Heart right ventricle (tissue), 16 donors: ENCODE measurements at regions not wholly inside any gene's neighbourhood (a gene's known extent, or its start where the extent isn't known, plus 50 kb on each side); places are given as distances from the start of the nearest gene placed in this dataset.

Experiments
- ATAC-seq, 8 donors: fragments of 200-7000 bp; cut with Tn5 transposase; one replicate each; pipeline ENCODE4 v1.9.1; 2020; ENCODE audit warnings: mild to moderate bottlenecking in 8 of 8, moderate library complexity in 8 of 8, moderate number of reproducible peaks in 1 of 8
- DNase-seq, 2 donors: peaks; one replicate each; pipeline ENCODE4 v3.0.0-alpha.2; 2020
- H3K27ac ChIP-seq, 10 donors: fragments of 200-600 bp; sonication (generic) in 2 of 10; one replicate each; pipeline versions ENCODE4 v1.5.0 to v1.8.0; 2020 to 2022; ENCODE audit warnings: mild to moderate bottlenecking in 3 of 10
- H3K27me3 ChIP-seq, 7 donors: fragments of 200-600 bp; one replicate each; pipeline ENCODE4 v1.8.0; 2021 to 2022; ENCODE audit warnings: mild to moderate bottlenecking in 2 of 7
- H3K36me3 ChIP-seq, 9 donors: fragments of 200-600 bp; sonication (generic) in 1 of 9; one replicate each; pipeline versions ENCODE4 v1.5.0 to v1.8.0; 2020 to 2022; ENCODE audit warnings: mild to moderate bottlenecking in 2 of 9
- H3K4me1 ChIP-seq, 9 donors: fragments of 200-600 bp; sonication (generic) in 1 of 9; one replicate each; pipeline versions ENCODE4 v1.5.0 to v1.8.0; 2020 to 2022; ENCODE audit warnings: mild to moderate bottlenecking in 4 of 9
- H3K4me3 ChIP-seq, 10 donors: fragments of 200-600 bp; sonication (generic) in 2 of 10; one replicate each; pipeline versions ENCODE4 v1.5.0 to v1.8.0; 2020 to 2022; ENCODE audit warnings: mild to moderate bottlenecking in 7 of 10, moderate library complexity in 2 of 10
- H3K9me3 ChIP-seq, 11 donors: fragments of 200-600 bp in 10 of 11; sonication (generic) in 2 of 11; one replicate each; pipeline versions ENCODE4 v1.5.0 to v1.8.0; 2013 to 2022; ENCODE audit warnings: mild to moderate bottlenecking in 2 of 11, control low read depth in 1 of 11, moderate library complexity in 1 of 11
- WGBS, 2 donors: extraction: QIAGEN DNeasy Blood & Tissue Kit; methylation state at CpG; one replicate each; pipeline ENCODE4 v1.1.7; 2013; ENCODE audit warnings: inconsistent platforms in 1 of 2; 5-methylcytosine and 5-hydroxymethylcytosine counted together
- intact Hi-C, 10 donors: fragments of 100-400 bp; cut with DNase I; formaldehyde crosslinking; loops; one replicate each; pipeline versions ENCODE4 v1.11.1 to v1.14.2; 2022
- TF ChIP-seq, protein P1 (sequence below), 9 donors: fragments of 200-600 bp; sonication (generic) in 2 of 9; IDR thresholded peaks; one replicate each; pipeline versions ENCODE4 v1.5.0 to v1.8.0; 2021 to 2022; ENCODE audit warnings: antibody characterized with exemption in 9 of 9, mild to moderate bottlenecking in 5 of 9, moderate library complexity in 1 of 9
- donor health status: Arrhythmogenic right ventricular cardiomyopathy.
- donor health status: ischemic (EF 13 %, LVEDD 7.1; RV severe dilation, severe dysfunction).
- donor health status: healthy with polysubstance abuse.
- donor health status: DM: no; HTN: yes; CAD: no.
- donor health status: DM: no; HTN: no; CAD: no.
- donor health status: ischemic (EF 25% LVEDD 6.9; RV normal size, moderate dysfunction).
- donor health status: ischemic (EF 25% LVEDD 5.7; RV mildly dilated, moderate dysfunction).
- donor health status: healthy.
- donor health status: DM: yes; HTN: yes; CAD: no.
- donor health status: Ischemic cardiomyopathy.
- donor health status: ischemic (EF 35%, LVEDD 5.7; RV mildly dilated, moderate dysfunction).
- donor health status: nonischemic (EF 11% LVEDD 7.7; RV severe dilation, severe dysfunction).
- donor health status: DM: yes; HTN: yes; CAD: no.
- donor health status: PGD.
- donor health status: ischemic (EF 29% LVEDD 5.4; RV normal size, mild dysfunction).
- donor health status: nonischemic (EF 23%, LVEDD 6.1; RV moderate dilation, normal function).

DNA sequence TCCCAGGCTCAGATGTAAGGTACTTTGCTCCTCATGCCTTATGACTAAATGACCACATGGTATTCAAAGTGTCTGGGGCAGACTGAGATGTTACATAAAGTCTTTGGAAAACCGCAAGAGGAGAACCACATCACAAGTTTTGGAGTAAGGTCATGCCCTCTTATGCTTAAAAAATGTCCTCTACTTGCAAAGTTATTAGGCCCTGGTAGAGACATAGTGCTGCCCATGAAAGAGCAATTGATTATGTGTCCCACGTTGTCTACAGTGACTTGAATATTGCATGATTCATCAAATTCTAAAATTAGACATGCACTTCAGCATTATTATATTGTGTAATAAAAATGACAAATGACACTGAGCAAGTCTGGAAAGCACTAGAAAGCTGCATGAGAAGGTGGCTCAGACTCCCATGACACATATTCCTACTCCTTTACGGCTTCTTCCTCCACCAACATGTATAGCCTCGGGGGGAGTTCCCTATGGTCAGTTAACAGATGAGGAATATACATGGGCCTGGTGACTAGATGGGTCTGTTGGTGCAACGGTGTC lies 602.6 kb upstream of the VRK2 start:
- ATAC-seq (no peak), DNase-seq (no peak)
- TF ChIP-seq, protein P1, sequence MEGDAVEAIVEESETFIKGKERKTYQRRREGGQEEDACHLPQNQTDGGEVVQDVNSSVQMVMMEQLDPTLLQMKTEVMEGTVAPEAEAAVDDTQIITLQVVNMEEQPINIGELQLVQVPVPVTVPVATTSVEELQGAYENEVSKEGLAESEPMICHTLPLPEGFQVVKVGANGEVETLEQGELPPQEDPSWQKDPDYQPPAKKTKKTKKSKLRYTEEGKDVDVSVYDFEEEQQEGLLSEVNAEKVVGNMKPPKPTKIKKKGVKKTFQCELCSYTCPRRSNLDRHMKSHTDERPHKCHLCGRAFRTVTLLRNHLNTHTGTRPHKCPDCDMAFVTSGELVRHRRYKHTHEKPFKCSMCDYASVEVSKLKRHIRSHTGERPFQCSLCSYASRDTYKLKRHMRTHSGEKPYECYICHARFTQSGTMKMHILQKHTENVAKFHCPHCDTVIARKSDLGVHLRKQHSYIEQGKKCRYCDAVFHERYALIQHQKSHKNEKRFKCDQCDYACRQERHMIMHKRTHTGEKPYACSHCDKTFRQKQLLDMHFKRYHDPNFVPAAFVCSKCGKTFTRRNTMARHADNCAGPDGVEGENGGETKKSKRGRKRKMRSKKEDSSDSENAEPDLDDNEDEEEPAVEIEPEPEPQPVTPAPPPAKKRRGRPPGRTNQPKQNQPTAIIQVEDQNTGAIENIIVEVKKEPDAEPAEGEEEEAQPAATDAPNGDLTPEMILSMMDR (IDR thresholded peaks at IDR 0.05), result no peak
- H3K4me1 ChIP-seq, result no peaks in the 10 kb centered on the region
- no peak overlapping the region for H3K27ac ChIP-seq
- intact Hi-C loops, result no loop called here
- H3K36me3 ChIP-seq, result no peaks in the 10 kb centered on the region
- no peaks in the 10 kb centered on the region for H3K9me3 ChIP-seq
- WGBS, 2 donors, result 76 to 81% methylated on average over 5 of the region's 5 CpGs
- no peaks in the 10 kb centered on the region for H3K27me3 ChIP-seq
- no peak overlapping the region for H3K4me3 ChIP-seq

DNA sequence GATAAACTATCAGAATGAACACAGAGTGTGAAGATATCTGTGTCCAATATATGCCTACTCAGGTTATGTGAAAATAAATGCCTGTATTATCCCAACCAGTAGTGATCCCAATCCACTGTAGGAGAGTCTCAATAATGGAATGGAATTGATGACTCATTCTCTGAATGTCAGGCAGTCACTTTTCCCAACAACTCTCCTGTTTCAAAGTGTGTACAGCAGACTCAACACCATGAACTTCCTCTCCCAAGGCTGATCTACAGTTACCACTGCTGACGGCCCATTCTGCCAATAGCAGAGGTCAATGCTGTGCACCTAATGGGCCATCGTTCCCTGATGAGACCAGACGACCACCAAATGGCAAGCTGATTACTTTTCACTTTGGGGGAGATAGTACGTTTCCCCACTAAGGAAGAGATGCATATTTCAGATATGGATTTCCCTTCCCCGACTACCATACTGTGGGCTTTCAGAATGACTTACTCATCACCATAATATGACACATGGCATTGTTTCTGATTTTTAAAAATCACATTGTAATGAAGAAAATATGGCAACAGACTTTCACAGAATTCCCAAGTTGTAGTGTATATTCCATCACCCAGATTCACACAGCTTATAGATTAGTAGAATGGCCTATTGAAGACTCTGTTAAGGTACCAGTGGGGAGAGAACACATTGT lies 601.7 kb upstream of the VRK2 start:
- DNase-seq, result no peak
- Histone ChIP-seq H3K4me3 (no peak overlapping the region), H3K4me1 (no peaks in the 10 kb centered on the region), H3K27ac (no peak overlapping the region), H3K27me3 (no peaks in the 10 kb centered on the region), H3K36me3 (no peaks in the 10 kb centered on the region), H3K9me3 (no peaks in the 10 kb centered on the region)
- no peak for ATAC-seq
- intact Hi-C loops, result no loop called here
- TF ChIP-seq, protein P1 (IDR thresholded peaks at IDR 0.05), result no peak
- 74 to 79% methylated on average over 5 of the region's 5 CpGs for WGBS, 2 donors

- 49 to 50% methylated on average over 3 of the region's 3 CpGs for WGBS, 2 donors
- no peaks in the 10 kb centered on the region for H3K9me3 ChIP-seq
- no peak for DNase-seq
- TF ChIP-seq, protein P1 (IDR thresholded peaks at IDR 0.05), result no peak
- no peaks in the 10 kb centered on the region for H3K27me3 ChIP-seq
- ATAC-seq, result no peak
- no peak overlapping the region for H3K27ac ChIP-seq
- no peaks in the 10 kb centered on the region for H3K36me3 ChIP-seq
- intact Hi-C loops, result no loop called here
- no peaks in the 10 kb centered on the region for H3K4me1 ChIP-seq
- no peak overlapping the region for H3K4me3 ChIP-seq
Measured at GRCh38 chr2:57448816-57449215, 597.8 kb upstream of the VRK2 start.

DNA sequence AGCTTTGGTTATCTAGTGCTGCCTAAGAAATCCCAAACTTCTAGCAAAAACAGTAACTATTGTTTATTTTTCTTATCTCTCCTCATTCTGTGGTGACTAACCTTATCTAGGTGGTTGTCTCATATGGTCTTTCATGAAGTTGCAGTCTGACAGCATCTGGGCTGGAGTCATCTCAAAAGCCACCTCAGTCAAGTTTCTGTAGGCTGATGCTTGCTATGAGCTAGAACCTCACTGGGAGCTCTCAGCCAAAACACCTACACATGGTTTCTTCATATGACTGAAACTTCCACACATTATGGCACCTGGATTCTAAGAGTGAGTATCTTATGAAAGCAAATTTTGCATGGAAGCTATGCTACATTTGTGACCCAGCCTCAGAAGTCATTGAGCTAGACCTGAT lies 596.4 kb upstream of the VRK2 start:
- TF ChIP-seq, protein P1 (IDR thresholded peaks at IDR 0.05), result no peak
- intact Hi-C loops, result no loop called here
- Histone ChIP-seq H3K4me1 (no peaks in the 10 kb centered on the region), H3K36me3 (no peaks in the 10 kb centered on the region), H3K4me3 (no peak overlapping the region), H3K27ac (no peak overlapping the region), H3K27me3 (no peaks in the 10 kb centered on the region), H3K9me3 (no peaks in the 10 kb centered on the region)
- ATAC-seq (no peak), DNase-seq (no peak)
